COLO829 (cell line): ENCODE measurements at regions not wholly inside any gene's neighbourhood (a gene's known extent, or its start where the extent isn't known, plus 50 kb on each side); places are given as distances from the start of the nearest gene placed in this dataset.
A peak's percentile ranks its signal among the peaks of the same experiment; 100 is the strongest.

Experiments used
- DNase-seq: peaks from one replicate; pipeline ENCODE4 v3.0.0; 2012; ENCODE audit warnings: low spot score

- DNase-seq, result no peak
Measured at GRCh38 chr18:67380867-67381266, 135.7 kb downstream of the DSEL start.

GRCh38 chr18:67379981-67380380 lies 136.5 kb downstream of the DSEL start:
- DNase-seq, result no peak

DNA sequence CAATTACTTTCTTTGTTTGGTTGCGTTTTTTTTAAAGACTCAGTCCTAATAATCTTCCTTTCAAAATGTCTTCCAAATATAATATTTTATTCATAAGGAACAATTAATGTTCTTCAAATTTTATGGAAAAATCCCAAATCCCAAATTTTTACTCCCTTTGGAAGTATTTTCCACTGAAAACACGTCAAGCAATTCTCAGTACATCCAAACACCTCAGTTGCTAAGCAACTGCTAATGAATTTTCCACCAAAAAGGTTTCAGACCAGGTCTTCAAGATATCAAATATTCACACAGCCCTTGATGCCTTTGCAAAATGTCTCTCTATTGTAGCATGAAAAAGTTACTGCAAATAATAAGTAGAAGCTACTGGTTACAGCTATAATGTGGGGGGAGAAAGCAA lies 140.1 kb downstream of the DSEL start:
- DNase-seq, result no peak

- DNase-seq, result no peak
Measured at GRCh38 chr18:67373636-67374035, 142.9 kb downstream of the DSEL start.

DNA sequence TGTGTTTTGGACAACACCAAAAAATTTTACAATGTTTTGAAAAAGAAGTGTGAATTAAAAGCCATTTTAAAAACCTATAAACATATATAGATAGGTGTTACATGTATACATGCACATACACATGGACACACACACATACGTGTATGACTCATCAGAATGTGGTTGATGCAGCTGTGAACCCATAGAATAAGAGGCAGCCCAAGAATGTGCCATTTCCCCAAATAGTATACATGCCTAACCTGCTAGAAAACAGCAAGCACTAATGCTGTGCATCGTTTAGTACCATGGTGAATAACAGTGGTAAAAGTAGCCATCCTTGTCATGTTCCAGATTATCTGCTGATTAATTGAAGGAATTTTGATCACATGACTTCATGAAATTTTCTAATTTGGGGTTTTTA lies 149.0 kb downstream of the DSEL start:
- no peak for DNase-seq

DNA sequence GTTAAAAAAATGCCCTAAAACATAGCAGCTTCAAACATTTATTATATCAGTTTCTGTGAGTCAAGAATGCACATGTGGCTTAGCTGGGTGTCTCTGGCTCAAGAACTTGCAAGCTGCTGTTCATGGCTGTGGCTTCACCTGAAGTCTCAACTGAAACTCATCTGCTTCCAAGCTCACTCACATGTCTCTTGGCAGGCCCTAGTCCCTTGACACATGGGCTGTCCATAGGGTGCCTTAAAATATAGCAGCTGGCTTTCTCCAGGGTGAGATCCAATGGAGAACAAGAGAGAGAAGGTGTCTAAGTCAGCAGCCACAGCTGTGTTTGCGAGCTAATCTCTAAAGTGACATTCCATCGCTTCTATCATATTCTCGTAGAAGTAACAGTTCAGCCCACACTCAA lies 152.8 kb downstream of the DSEL start:
- no peak for DNase-seq

GRCh38 chr18:67362906-67363305 lies 153.6 kb downstream of the DSEL start:
- DNase-seq, result no peak

DNA sequence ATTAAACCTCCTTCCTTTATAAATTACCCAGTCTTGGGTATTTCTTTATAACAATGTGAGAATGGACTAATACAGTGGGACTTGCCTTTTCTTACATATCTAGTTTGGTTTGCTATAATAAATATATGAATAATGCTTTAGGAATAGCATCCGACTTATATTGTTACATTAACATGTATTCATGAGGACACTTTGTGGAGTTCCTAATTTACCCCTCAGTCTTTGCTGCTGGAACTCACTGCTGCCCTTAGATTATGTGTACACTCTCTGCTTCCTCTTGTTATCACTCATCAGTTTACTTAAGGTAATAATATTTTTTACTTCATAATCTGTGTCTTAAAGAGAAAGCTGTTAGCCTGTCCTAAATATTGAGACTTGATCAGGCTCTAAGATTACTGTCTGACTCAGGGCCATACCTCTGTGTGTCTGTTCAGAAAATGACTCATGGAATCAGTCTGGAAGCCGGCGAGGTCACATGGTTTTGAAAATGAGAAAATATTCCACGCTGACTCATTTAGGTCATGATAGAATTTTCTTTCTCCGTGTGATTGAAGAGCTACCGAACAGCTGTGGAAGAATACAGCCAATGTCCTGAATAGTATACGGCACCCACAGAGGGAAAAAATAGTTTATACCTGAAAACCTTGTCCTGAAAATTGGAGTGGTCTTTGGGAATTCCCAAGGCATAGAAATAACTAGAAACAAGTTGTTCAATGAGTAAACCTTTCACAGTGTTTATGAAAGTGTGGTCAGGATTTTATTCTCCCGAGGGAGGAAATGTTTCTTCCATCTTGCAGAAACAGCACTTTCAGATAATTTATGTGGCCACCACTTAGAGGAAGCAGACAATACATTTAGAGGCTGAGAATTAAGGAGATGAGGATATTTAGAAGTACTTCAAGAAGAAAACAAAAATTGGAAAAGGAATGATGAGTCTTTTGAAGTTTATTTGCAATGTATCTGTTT lies 156.4 kb downstream of the DSEL start:
- peak; percentile 61 for DNase-seq

DNA sequence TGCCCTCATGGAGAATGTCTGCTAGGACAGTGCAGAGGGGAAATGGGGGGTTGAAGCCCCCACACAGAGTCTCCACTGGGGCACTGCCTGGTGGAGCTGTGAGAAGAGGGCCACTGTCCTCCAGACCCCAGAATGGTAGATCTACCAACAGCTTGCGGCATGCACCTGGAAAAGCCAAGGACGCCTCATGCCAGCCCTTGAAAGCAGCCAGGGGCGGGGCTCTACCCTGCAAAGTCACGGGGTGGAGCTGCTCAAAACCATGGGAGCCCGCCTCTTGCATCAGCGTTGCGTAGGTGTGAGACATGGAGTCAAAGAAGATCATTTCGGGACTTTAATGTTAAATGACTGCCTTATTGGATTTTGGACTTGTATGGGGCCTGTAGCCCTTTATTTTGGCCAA lies 157.6 kb downstream of the DSEL start:
- DNase-seq, result no peak

GRCh38 chr18:67354692-67355091 lies 161.8 kb downstream of the DSEL start:
- no peak for DNase-seq

DNA sequence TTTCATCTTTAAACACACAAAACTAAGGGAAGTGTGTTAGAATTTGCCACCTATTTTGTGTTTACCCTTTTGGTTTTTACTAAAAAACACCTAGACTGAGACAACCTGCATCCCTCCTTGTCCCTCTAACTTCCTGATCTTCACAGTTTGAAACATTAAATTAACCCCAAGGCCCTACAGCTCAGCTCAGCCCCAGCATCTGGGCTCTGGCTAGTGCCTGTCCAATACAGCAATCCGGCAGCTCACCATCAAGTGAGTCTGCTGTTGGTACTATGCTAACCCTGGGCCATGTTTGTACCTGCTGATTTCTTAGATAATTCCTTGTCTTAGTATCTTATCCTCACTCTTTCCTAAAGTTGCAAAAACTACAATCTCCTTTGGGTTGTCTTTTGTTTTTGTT lies 162.4 kb downstream of the DSEL start:
- DNase-seq, result no peak

DNA sequence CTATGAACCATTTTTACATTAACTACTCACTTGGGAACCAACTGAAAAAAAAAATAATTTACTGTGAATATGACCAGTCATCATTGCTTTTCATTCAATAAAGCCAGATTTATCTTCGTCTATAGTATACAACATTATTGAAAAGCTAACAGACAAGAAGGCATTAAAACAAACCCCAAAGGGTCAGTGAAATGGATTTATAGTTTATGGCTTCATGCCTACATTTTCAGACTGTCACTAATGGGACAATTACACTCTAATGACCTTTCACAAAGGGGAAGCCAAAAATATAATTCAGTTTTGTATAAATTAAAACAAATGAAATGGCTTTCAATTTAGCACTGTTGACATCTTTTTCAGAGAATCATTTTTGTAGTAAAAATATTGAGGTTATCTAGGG lies 169.1 kb downstream of the DSEL start:
- no peak for DNase-seq

DNA sequence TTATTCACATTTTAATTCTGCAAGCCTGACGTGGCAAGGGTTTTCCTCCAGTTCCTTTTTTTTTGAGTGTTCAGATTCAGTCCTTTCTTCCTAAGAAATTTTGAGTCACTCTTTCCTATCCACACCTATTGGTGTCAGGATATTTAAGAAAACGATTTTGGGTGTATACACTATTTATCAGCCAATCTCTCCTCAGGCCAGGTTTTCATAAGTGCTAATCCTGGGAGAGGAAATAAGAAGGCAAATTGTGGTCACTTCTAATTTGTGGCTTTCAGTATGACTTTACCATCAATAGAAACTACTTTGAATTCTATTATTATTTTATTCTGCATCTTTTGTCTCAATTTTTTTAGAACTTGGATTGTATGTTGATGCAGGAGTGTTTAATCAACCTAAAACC lies 174.4 kb downstream of the DSEL start:
- DNase-seq, result no peak

- DNase-seq, result no peak
Measured at GRCh38 chr18:67337696-67338095, 178.8 kb downstream of the DSEL start.

DNA sequence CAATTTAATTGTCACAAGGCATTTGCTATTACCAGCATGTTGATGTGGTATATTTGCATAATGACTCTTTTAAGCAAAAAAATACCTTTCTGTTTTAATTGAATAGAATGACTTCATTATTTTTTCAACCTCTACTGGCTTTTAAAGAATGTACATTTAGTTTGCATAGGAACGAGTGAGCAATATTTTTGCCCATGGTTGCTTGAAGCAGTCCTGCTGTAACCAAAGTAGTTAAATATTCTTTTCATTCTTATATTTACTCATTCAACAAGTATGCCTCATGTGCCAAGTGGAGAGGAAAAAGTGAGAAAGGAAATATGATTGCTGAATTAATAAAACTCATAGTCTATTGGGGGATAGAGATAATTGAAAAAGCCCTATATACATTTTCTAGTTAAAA lies 184.7 kb downstream of the DSEL start:
- no peak for DNase-seq

DNA sequence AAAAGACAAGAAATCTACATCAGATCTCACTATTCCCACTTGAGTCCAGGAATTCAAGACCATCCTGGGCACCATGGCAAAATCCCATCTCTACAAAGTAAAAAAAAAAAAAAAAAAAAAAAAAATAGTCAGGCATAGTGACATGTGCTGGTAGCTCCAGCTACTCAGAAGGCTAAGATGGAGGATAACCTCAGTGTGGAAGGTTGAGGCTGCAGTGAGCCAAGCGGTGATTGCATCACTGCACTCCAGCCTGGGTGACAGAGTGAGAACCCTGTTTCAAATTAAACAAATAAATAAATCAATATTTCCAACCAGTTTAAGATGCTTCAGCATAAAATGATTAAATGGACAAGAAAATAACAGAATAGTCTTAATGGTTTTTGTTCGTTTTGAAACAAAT lies 197.4 kb downstream of the DSEL start:
- DNase-seq, result no peak

- DNase-seq, result no peak
Measured at GRCh38 chr18:67318651-67319050, 197.9 kb downstream of the DSEL start.

- no peak for DNase-seq
Measured at GRCh38 chr18:67310826-67311225, 205.7 kb downstream of the DSEL start.

DNA sequence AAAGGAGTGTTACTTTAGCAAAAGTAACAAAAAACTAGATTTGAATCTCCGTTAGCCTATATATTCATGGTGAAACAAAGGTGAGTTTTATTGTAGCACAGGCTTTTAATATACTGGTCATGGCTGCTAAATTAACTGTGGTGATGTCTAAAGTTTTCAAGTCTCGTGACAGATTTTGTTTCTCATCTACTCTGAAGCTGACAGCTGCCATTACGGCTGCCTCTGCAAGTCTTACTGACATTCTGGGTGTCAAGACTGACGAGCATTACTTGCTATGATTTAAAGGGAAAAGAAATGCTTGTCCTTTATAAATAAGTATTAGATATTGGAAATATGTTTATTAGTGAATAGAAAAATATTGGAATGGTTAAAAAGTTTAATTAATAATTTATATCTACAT lies 207.7 kb downstream of the DSEL start:
- no peak for DNase-seq

DNA sequence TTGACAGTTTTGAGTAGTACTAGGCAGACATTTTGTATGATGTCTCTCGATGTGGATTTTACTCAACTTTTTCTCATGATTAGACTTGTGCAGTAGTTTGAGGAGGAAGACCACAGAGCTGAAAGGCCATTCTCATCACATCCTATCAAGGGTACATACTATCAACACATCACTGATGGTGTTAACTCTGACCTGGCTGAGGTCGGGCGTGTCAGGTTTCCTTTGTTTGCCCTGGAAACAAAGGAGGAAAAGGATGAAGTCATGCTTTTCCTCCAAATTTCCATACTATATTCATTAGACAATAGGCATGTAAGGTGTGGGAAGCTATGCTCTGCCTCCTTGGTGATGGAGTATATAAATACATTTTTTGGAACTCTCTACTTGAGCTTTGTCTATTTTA lies 211.1 kb downstream of the DSEL start:
- DNase-seq, result no peak

DNA sequence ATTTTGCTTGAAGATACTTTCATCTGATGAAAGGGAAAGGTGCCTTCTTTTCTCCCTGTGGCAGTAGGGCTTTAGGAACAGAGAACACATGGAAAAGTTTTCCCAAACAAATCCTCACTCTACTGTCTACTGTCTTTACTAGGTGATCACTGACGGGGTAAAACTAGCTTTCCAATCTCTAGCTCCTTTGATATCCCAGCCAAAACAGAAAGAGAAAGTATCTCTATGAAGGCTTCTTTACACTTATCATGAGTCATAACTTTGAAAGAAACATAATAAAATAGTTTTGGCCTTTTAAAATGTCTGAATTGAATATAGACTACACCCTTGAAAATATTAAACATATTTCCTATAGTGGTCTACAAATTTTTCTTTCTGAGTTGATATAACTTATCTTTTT lies 214.5 kb downstream of the DSEL start:
- no peak for DNase-seq

DNA sequence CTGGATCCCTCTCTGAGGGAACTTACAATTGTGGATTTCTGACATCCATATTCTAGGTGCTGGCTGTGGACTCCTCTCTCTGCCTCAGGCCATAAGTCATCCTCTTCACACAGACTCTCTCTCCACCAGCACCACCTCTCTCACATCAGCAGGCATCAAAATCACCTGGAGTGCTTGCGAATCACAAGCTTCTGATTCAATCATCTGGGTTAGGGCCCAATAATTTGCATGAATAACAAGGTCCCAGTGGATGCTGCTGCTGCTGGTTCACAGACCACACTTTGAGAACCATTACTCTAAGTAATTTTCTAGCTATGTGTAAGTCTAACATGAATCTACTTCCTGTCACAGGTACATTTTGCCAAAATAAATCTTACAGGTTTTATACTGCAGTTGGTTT lies 214.9 kb downstream of the DSEL start:
- no peak for DNase-seq

DNA sequence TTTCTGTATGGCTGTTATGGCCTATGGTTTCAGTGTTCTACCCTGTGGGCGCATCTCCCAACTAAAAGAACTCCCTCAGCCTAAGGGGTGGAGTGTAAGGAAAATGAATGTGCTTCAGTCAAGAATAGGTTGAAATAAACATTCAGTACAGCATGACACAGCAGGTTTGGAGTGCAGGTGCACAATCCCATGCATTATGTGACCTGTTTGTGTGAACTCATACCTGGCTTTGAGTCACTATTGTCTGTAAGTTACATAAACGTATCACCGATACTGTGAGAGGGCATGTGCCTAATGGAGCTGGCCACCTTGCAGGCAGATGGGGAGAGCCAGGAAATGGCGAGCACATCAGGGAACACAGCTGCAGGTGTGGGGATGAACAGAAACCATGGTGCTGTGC lies 216.0 kb downstream of the DSEL start:
- DNase-seq, result no peak

- no peak for DNase-seq
Measured at GRCh38 chr18:67292814-67293213, 223.7 kb downstream of the DSEL start.
